Fibroblast of skin of abdomen (primary cell): ENCODE measurements at regions not wholly inside any gene's neighbourhood (a gene's known extent, or its start where the extent isn't known, plus 50 kb on each side); places are given as distances from the start of the nearest gene placed in this dataset.

ENCODE experiments used
- DNase-seq: peaks from one replicate; pipeline ENCODE4 v3.0.0-alpha.2; 2013

- DNase-seq = no peak
Measured at GRCh38 chr18:43994381-43994780, 686.3 kb upstream of the SETBP1 start.

GRCh38 chr18:44013871-44014270 lies 666.8 kb upstream of the SETBP1 start:
- DNase-seq = no peak

- no peak for DNase-seq
Measured at GRCh38 chr18:44025421-44025820, 655.3 kb upstream of the SETBP1 start.

DNA sequence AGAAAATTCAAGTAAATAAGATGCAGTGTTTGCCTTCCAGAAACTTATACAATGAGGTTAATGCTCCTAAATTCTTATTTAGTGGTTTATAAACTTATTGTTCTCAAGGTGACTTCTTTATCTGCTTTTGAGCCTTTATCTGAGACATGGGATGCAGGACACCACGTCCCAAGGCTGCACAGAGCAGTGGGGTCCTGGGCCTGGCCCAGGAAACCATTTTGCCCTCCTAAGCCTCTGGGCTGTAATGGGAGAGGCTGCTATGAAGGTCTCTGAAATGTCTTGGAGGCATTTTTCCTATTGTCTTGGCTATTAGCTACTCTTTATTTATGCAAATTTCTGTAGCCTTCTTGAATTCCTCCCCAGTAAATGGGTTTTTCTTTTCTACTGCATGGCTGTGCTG lies 652.6 kb upstream of the SETBP1 start:
- DNase-seq = no peak

DNA sequence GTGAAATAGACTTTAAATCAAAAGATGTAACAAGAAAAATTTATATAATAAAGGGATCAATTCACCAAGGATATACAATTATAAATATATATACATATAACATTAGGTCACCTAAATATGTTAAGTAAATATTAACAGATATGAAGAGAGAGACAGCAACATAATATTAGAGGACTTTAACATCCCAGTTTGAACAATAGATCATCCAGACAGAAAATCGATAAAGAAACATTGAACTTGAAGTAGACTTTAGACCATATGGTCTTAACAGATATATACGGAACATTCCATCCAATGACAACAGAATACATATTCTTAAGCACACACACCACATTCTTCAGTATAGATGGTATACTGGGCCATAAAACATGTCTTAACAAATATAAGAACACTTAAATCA lies 649.6 kb upstream of the SETBP1 start:
- DNase-seq = no peak

DNA sequence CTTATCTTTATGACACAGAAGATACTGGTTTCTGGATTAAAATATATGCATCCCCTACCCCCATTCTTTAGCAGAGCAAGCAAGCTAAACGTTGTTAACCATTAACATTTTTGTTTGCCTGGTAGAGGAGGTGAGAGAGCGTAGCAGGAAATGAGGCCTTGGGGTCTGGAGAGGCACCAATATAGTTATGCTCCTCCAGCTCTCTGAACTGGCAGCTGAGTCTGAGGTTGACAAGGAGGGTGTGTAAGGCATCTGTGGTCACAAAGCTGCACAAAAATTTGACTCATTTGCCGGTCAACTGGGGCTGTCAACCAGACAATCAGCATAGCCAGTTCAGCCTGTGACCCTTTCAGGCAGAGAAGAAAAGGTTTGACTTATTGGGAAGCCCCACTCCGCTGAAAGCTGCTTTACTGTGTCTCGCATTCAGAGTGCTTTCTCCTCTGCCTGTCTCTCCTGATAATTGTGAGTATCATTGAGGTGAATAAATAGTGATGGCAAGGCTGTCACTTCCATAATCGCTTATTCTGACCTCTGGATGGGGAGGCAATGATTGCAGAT lies 647.5 kb upstream of the SETBP1 start:
- no peak for DNase-seq

DNA sequence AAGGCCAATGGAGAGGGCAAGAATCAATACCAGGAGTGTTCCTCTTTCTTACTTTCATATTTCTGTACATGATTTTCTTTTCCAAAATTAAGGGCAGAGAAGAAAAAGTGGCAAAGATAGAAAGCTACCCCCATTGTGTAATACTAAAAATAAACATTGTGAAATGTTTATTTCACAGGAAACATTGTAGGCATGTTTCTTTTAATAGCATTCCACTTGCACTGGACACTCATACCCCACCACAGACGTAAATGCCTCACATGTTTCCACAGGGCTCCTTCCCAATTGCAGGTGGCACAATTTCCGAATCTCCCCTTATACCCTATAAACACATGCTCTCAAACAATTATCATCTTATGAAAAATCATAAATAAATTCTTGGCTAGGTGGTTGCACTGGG lies 645.1 kb upstream of the SETBP1 start:
- DNase-seq = no peak

DNA sequence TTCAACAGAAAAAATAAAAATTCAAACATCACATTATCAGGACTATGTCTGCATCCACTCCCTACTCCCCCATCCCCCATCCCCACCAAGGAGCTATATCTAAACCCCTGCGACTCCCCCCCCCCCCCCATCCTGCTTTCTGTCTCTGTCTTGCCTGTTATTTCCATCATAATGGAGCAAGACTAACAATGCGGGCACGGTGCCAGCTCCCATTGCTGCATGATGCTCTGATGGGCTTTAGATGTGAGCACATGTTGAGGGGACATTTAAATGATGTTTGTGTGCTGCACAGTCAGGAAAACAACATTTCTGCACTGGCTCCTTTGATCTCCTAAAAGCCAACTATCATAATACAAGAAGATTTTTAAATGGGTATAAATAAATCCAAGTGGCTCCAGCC lies 644.2 kb upstream of the SETBP1 start:
- DNase-seq = peak; percentile 4

DNA sequence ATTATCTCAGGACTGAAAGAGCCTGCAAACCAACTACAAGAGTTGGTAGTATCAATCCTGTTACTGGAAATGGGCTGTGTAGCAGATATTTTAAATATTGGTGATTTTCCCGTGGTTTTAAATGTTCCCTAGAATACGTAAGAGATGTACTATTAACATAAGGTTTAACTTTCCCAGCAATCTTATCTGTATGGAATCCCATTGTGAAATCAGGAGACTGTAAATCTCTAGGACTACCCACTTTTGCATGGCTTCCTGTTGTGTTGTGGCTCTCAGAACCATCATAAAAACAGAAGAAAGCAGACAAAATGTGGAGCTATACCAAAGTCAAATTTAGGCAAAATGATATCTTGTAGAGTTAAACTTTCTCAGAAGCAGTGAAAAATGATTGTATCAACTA lies 641.5 kb upstream of the SETBP1 start:
- DNase-seq = no peak

DNA sequence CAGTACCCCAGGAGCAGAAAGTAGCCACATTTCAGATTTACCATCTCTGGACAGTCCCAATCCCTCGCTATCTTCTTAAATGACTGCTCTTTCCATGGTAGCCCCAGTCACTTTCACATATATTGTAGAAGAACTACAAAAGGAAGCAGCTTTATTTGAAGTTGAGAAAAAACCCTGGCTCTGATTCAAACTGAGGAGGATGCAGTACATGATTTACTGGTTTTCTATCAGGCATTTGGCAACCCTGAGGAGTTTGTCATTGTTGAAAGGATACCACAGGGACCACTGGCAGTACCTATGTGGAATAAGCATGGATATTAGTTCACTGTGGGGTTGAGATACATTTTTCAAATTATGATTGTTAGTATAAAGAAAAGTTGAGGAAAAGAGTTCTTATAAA lies 640.9 kb upstream of the SETBP1 start:
- DNase-seq = peak; percentile 1

DNA sequence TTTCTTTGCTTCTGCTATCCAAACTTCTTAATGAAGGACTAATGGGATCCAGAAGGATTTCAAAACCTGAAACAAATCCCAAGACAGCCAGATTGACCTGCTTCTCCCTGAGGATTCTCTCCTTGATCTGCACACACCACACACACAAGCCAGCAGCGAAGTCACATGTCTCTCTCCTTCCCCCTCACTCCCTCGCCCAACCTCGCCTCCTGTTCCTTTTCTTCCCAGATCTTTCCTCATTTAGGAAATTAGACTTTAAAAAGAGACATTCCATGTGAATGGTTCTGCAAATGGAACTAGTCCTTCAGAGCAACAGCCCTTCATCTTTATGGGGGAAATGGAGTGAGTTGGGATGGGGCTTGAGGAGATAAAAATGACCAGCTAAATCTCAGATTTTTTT lies 639.1 kb upstream of the SETBP1 start:
- DNase-seq = no peak

DNA sequence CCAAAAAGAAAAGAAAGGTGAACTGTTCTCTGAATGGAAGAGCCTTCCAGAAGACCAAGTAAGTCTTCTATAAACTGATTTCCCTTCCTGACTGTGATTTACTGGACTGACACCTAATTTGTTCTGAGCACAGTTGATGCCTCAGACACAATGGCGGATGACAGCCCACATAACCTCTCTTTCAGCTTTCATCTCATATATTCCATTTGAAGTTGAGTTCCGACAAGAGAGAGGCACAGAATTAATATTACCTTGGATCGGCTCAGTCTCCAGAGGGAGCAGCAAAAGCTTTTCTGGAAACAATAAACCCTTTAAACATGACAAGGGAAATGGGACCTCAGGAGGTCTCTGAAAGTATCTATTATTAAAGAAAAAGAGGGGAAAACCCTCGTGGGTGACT lies 638.7 kb upstream of the SETBP1 start:
- no peak for DNase-seq

DNA sequence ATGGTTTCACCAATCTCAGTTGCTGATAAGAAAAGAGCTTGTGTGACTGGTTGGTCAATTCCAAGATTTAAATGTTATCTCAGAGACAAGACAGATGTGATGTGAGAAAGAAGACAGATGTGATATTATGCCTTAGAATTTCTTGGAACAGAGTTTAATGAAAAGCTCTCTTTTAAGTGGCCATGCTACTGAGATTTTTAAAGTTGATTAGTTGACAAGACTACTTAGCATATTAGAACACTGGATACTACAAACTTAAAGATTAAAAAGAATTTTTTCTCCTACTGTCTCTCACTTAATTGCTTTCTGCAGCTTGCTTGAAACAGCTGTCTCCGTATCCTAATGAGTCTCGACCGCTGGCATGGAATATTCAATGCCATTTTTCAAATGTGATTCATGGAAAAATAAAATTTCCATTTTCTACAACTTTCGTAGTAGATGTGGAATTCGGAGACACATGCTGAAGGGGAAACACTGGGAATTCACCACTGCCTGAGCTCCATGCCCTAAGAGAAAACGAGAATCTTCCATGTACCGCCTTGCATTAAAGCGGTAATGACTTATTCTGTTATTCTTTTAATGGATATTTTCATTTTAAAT lies 634.2 kb upstream of the SETBP1 start:
- DNase-seq = no peak

DNA sequence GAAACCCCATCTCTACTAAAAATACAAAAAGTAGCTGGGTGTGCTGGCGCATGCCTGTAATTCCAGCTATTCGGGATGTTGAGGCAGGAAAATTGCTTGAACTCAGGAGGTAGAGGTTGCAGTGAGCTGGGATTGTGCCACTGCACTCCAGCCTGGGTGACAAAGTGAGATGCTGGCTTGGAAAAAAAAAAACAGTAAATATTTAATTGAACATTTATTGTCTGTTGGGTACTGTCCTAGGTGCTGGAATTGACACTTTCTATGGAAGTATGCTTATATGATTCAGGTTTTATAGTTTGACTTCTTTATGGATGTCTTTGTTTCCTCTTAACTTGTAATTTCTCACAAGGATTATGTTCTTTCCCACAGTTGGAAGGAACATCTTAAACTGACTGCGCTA lies 633.1 kb upstream of the SETBP1 start:
- no peak for DNase-seq

DNA sequence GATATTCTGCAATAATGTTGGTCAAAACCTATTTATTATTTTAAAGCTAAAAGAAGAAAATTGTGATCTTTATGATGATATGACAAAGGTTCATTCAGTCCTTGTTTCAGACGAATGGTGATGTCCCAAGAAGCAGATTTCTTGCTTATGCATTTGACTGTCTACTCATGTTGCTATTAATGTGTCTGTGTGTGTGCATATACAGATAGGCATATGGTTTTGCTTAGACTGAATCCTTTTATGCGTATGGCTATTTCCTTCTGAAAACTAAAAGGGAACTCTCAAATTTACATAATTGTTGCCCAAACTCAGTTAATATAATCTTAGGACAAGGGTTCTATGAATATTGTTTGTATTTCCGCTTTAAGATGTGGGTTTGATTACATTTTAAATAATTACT lies 632.3 kb upstream of the SETBP1 start:
- no peak for DNase-seq

- DNase-seq = no peak
Measured at GRCh38 chr18:44048846-44049245, 631.8 kb upstream of the SETBP1 start.

- DNase-seq = no peak
Measured at GRCh38 chr18:44051026-44051425, 629.7 kb upstream of the SETBP1 start.

GRCh38 chr18:44054514-44054913 lies 626.2 kb upstream of the SETBP1 start:
- DNase-seq = no peak

- no peak for DNase-seq
Measured at GRCh38 chr18:44060197-44060596, 620.5 kb upstream of the SETBP1 start.

GRCh38 chr18:44061438-44061837 lies 619.2 kb upstream of the SETBP1 start:
- DNase-seq = no peak

DNA sequence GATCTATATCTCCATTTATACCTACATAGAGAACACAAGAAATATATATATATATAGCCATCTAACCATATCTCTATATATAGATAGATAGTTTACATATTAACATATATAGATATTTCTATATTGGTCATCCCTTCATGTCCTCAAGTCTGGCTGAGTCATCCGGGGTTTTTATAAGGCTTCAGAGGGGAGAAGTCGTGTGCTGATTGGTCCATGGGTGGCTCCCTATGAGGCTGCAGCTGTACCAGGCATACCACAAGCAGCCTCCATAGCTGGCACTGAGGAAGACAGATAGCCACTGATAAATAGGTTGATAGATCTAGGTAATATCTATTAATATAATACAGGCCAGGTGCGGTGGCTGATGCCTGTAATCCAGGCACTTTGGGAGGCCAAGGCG lies 618.3 kb upstream of the SETBP1 start:
- DNase-seq = peak; percentile 1

- DNase-seq = no peak
Measured at GRCh38 chr18:44065206-44065605, 615.5 kb upstream of the SETBP1 start.

DNA sequence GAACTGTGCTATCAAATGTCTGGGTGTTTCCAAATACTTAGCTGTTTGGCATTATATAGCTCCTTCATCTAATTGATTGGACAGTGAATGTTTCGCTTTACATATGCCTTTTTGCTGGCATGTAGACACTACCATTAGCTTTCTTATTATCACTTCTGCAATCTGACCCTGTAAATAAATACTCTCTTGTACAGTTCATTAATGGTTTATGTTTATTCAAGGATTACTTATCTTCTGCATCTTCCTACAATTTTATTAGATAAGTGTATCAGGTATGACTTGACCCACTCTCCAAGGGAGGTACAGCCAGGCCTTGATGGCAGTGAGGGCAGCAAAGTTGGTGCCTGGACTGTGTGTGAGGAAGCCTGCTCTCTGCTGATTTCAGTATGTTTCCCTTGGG lies 614.1 kb upstream of the SETBP1 start:
- DNase-seq = no peak

DNA sequence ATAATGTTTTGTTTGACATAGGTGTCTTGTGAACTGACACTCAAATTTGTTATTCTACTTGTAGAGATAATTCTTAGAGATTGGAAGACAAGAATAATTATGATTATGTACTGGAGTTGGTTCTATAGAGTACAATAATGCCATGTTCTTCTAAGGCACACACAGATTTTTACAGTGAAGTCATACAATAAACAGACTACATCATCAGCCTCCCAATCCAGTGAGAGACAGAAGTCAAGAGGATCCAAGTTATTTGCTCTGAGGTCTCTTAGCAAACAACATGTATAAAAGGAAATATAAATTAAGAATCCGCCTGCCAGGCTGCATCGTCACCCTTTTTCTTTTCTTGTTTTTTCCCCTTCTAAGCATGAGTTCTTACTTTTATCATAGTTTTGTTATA lies 613.5 kb upstream of the SETBP1 start:
- no peak for DNase-seq

- DNase-seq = no peak
Measured at GRCh38 chr18:44075038-44075437, 605.6 kb upstream of the SETBP1 start.
